Naive thymus-derived CD4-positive, alpha-beta T cell (primary cell): ENCODE measurements at regions not wholly inside any gene's neighbourhood (a gene's known extent, or its start where the extent isn't known, plus 50 kb on each side); places are given as distances from the start of the nearest gene placed in this dataset.

Source experiments
- ATAC-seq: fragments of 150-1000 bp; cut with Tn5 transposase; 2 replicates; pipeline ENCODE4 v1.10.0; 2021; ENCODE audit warnings: mild to moderate bottlenecking, moderate library complexity
- CTCF ChIA-PET: fragments of 350-600 bp; sonication (Branson Sonifier 250); formaldehyde crosslinking; loops from one replicate; lab custom pipeline; 2021; ENCODE audit warnings: antibody characterized with exemption; lab: Charles Lee
- POLR2A ChIA-PET: fragments of 350-600 bp; sonication (Branson Sonifier 250); formaldehyde crosslinking; loops from one replicate; lab custom pipeline; 2021; ENCODE audit warnings: antibody characterized with exemption, inconsistent platforms; lab: Charles Lee
- DNase-seq, 9 donors: peaks; one replicate each; pipeline versions ENCODE4 v3.0.0 to v3.0.0-alpha.2; 2020 to 2022; ENCODE audit warnings: mixed read lengths in 1 of 9
- H3K27ac ChIP-seq: one replicate; pipeline ENCODE4 v1.7.0; 2013; ENCODE audit warnings: mild to moderate bottlenecking, low read depth, low read length, moderate library complexity
- H3K27me3 ChIP-seq, 2 donors: one replicate each; pipeline ENCODE4 v1.7.0; 2013; ENCODE audit warnings: low read length in 2 of 2, mild to moderate bottlenecking in 2 of 2, moderate library complexity in 2 of 2; ENCODE audit not compliant: control insufficient read depth in 2 of 2, insufficient read depth in 2 of 2
- H3K36me3 ChIP-seq, 3 experiments: 1 replicate in 2 of 3; 2 replicates in 1 of 3; pipeline ENCODE4 v1.7.0; 2013; ENCODE audit warnings: low read length in 3 of 3, mild to moderate bottlenecking in 3 of 3, moderate library complexity in 1 of 3; ENCODE audit not compliant: insufficient read depth in 3 of 3, control insufficient read depth in 2 of 3
- H3K4me1 ChIP-seq, 2 donors: one replicate each; pipeline ENCODE4 v1.7.0; 2013; ENCODE audit warnings: low read length in 2 of 2, mild to moderate bottlenecking in 2 of 2, moderate library complexity in 1 of 2; ENCODE audit not compliant: control insufficient read depth in 2 of 2, insufficient read depth in 2 of 2
- H3K4me3 ChIP-seq: 2 replicates; pipeline ENCODE4 v1.7.0; 2013; ENCODE audit warnings: mild to moderate bottlenecking, low read length
- H3K9me3 ChIP-seq, 3 experiments: 1 replicate in 2 of 3; 2 replicates in 1 of 3; pipeline ENCODE4 v1.7.0; 2013; ENCODE audit warnings: low read length in 3 of 3; ENCODE audit not compliant: control insufficient read depth in 2 of 3
- H3K27ac Mint-ChIP-seq, 9 donors: one replicate each; pipeline ENCODE4 v1.8.0; 2020 to 2022; ENCODE audit warnings: mixed read lengths in 9 of 9, mild to moderate bottlenecking in 8 of 9, moderate library complexity in 5 of 9, inconsistent platforms in 2 of 9
- H3K27me3 Mint-ChIP-seq, 5 donors: one replicate each; pipeline ENCODE4 v1.8.0; 2021 to 2022; ENCODE audit warnings: mixed read lengths in 5 of 5, mild to moderate bottlenecking in 1 of 5
- H3K36me3 Mint-ChIP-seq, 5 donors: one replicate each; pipeline ENCODE4 v1.8.0; 2020 to 2022; ENCODE audit warnings: mixed read lengths in 5 of 5, mild to moderate bottlenecking in 3 of 5, inconsistent platforms in 1 of 5
- H3K4me1 Mint-ChIP-seq, 7 donors: one replicate each; pipeline ENCODE4 v1.8.0; 2020 to 2022; ENCODE audit warnings: mixed read lengths in 7 of 7, mild to moderate bottlenecking in 3 of 7, inconsistent platforms in 1 of 7
- H3K4me3 Mint-ChIP-seq, 10 donors: one replicate each; pipeline ENCODE4 v1.8.0; 2020 to 2022; ENCODE audit warnings: mild to moderate bottlenecking in 10 of 10, mixed read lengths in 10 of 10, moderate library complexity in 6 of 10, inconsistent platforms in 2 of 10
- H3K9me3 Mint-ChIP-seq, 11 donors: one replicate each; pipeline ENCODE4 v1.8.0; 2020 to 2022; ENCODE audit warnings: mixed read lengths in 11 of 11, mild to moderate bottlenecking in 4 of 11, inconsistent platforms in 1 of 11, moderate library complexity in 1 of 11
- intact Hi-C, 2 donors: fragments of 100-400 bp; cut with micrococcal nuclease; formaldehyde crosslinking; loops; one replicate each; pipeline ENCODE4 v1.15.1; 2023

DNA sequence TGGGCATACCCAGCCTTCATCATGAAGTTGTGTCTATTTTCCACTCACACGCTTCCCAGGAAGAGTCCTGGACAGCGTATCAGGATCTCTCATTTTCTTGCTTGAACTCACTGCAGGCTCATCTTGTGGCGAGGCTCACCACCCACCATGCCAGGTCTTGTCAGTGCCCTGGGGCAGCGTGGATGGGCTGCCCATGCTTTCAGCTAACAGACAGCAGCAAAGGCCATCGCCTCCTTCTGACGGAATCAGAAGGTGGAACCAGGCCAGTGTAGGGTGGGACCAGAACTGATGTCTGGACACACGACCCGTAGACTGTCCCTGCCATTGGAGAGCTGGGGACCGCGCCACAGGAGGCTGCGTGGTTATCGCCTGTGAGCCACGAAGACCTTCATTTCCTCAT lies 169.4 kb downstream of the FOXL1 start:
- Mint-ChIP-seq H3K4me1 (no peaks in the 10 kb centered on the region), H3K27ac (no peak overlapping the region), H3K9me3 (peaks cover 0 to 1% (median 0%) of the 10 kb centered on the region in 11 donors), H3K4me3 (no peak overlapping the region), H3K36me3 (no peaks in the 10 kb centered on the region), H3K27me3 (peaks cover 0 to 33% (median 14%) of the 10 kb centered on the region in 5 donors)
- ChIA-PET POLR2A (no interaction called here), CTCF (no interaction called here)
- Histone ChIP-seq H3K36me3 (no peaks in the 10 kb centered on the region), H3K4me1 (no peaks in the 10 kb centered on the region), H3K27ac (no peak overlapping the region), H3K4me3 (no peak overlapping the region), H3K9me3 (no peaks in the 10 kb centered on the region), H3K27me3 (no peaks in the 10 kb centered on the region)
- ATAC-seq (no peak), DNase-seq (no peak)
- intact Hi-C loops = no loop called here

DNA sequence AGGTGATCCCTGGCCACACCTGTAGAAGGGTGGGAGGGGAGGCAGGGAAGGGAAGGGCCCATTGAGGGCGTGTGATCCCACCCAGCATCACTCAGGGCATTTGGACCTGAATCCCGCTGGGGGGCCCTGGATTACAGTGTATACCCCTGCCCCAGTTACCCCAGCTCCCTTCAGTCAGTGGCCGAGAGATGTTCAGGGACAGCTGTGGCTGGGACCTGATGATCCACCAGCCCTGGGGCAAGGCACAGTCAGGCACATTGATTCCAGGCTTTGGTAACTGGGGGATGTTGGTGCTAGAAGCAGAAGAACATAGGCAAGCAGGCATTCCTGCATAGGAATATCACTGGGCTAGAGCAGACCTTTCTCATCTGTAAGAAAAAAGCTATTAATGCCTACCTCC lies 170.3 kb downstream of the FOXL1 start:
- Histone ChIP-seq H3K27ac (no peak overlapping the region), H3K27me3 (no peaks in the 10 kb centered on the region), H3K4me3 (no peak overlapping the region), H3K4me1 (no peaks in the 10 kb centered on the region), H3K9me3 (no peaks in the 10 kb centered on the region), H3K36me3 (no peaks in the 10 kb centered on the region)
- Mint-ChIP-seq H3K27me3 (peaks cover 2 to 31% (median 14%) of the 10 kb centered on the region in 5 donors), H3K4me1 (no peaks in the 10 kb centered on the region), H3K27ac (no peak overlapping the region), H3K4me3 (no peak overlapping the region), H3K36me3 (no peaks in the 10 kb centered on the region), H3K9me3 (peaks cover 0 to 2% (median 0%) of the 10 kb centered on the region in 11 donors)
- intact Hi-C loops = no loop called here
- ChIA-PET POLR2A (no interaction called here), CTCF (no interaction called here)
- ATAC-seq (no peak), DNase-seq (no peak)

DNA sequence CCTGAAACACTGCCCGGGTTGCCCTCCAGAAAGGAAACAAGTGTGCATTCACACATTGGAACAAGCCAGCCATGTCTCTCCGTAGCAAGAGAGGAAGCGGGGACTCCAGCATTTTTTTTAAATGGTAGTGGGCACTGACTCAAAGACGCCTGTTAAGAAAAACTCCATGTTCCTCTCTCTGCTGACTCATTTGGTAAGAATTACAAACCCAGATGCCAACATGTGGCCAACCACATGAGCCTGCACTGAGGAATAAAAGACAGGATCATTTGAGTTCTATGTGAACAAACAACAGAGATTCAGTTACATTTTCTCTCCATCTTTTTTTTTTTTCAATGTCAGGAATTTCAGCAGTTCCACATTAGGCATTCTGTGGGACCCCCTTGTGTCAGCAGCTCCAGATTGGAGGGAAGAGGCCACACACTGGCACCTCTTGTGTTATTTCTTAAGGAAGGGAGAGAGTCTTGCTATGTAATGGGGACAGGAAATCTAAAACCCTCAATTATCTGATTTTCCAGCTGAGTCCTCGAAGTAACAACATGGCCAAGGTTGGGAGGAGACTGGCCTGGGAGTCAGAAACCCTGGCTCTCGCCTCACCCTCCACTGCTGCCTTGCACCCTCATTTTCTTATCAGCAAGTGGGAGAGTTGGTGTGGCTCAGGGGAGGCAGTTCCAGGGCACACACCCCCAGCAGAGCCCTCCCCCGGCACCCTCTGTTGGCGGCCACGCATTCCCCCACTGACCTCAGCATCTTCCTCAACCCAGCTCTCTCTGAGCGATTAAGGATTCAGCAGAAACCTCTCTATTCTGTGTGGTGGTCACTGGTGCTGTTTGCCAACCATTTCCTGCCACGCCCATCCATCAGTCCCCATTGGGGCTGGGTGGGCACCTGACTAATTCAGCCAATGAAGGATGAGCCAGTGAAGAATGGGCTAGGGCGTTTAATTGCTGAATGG lies 173.0 kb downstream of the FOXL1 start:
- H3K27ac ChIP-seq = no peak overlapping the region
- ChIA-PET POLR2A (no interaction called here), CTCF (no interaction called here)
- no peak for DNase-seq
- H3K9me3 Mint-ChIP-seq = peaks cover 0 to 2% (median 0%) of the 10 kb centered on the region in 11 donors
- no peak overlapping the region for H3K4me3 ChIP-seq
- no peak overlapping the region for H3K4me3 Mint-ChIP-seq
- no peak for ATAC-seq
- H3K36me3 Mint-ChIP-seq = no peaks in the 10 kb centered on the region
- no peaks in the 10 kb centered on the region for H3K27me3 ChIP-seq
- no peaks in the 10 kb centered on the region for H3K9me3 ChIP-seq
- H3K27ac Mint-ChIP-seq = no peak overlapping the region
- peaks cover 0 to 13% (median 4%) of the 10 kb centered on the region in 5 donors for H3K27me3 Mint-ChIP-seq
- intact Hi-C loops = no loop called here
- no peaks in the 10 kb centered on the region for H3K4me1 ChIP-seq
- H3K36me3 ChIP-seq = no peaks in the 10 kb centered on the region
- no peaks in the 10 kb centered on the region for H3K4me1 Mint-ChIP-seq

DNA sequence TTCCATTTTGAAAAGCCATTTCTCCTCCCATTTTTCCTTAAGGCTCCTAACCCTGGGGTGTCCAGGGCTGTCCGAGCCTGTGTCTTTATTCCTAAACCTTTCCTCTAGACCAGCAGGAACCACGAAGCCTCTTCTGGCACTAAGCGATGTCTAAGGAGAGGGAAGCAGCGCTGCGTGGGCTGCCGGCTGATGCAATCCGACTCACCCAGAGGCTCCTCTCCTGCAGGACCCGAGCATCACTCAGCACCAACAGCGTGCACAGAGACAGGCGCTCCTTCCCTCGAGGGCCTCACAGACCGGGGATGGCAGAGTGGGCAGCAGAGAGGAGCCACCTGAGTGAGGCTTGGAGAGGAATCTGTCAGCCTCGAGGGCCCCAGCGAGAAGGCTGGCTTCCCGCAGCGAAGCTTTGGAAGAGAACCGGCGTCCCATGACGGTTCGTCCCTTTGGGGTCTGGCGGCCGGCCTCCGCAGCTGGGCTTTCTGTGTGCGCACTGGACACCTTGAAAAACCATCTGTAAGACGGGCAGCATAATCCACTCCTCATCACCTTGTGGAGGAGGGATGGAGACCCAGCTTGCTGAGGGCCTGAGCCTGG lies 174.3 kb downstream of the FOXL1 start:
- POLR2A ChIA-PET = no interaction called here
- no peak overlapping the region for H3K4me3 Mint-ChIP-seq
- intact Hi-C loops = no loop called here
- peaks cover 0 to 17% (median 10%) of the 10 kb centered on the region in 5 donors for H3K27me3 Mint-ChIP-seq
- H3K4me1 Mint-ChIP-seq = peaks cover 0 to 4% (median 0%) of the 10 kb centered on the region in 7 donors
- ATAC-seq = no peak
- DNase-seq = no peak
- no peak overlapping the region for H3K4me3 ChIP-seq
- no peaks in the 10 kb centered on the region for H3K27me3 ChIP-seq
- H3K9me3 ChIP-seq = no peaks in the 10 kb centered on the region
- CTCF ChIA-PET = no interaction called here
- H3K36me3 Mint-ChIP-seq = no peaks in the 10 kb centered on the region
- peaks cover 0 to 2% (median 0%) of the 10 kb centered on the region in 11 donors for H3K9me3 Mint-ChIP-seq
- no peak overlapping the region for H3K27ac ChIP-seq
- H3K4me1 ChIP-seq = no peaks in the 10 kb centered on the region
- no peaks in the 10 kb centered on the region for H3K36me3 ChIP-seq
- H3K27ac Mint-ChIP-seq = no peak overlapping the region

DNA sequence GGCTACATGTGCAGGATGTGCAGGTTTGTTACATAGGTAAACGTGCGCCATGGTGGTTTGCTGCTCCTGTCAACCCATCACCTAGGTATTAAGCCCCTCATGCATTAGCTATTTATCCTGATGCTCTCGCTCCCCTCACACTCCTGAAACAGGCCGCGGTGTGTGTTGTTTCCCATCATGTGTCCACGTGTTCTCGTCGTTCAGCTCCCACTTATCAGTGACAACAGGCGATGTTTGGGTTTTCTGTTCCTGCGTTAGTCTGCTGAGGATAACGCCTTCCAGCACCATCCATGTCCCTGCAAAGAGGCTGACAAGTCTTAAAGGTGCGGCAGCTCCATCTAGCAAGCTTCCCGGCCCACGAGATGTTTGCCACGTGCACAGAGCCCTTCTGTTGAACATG lies 175.1 kb downstream of the FOXL1 start:
- H3K4me1 ChIP-seq = no peaks in the 10 kb centered on the region
- H3K4me3 ChIP-seq = no peak overlapping the region
- intact Hi-C loops = no loop called here
- no peaks in the 10 kb centered on the region for H3K36me3 Mint-ChIP-seq
- H3K27ac ChIP-seq = no peak overlapping the region
- H3K27me3 Mint-ChIP-seq = peaks cover under 1 to 19% (median 10%) of the 10 kb centered on the region in 5 donors
- no peaks in the 10 kb centered on the region for H3K36me3 ChIP-seq
- ChIA-PET POLR2A (no interaction called here), CTCF (no interaction called here)
- no peaks in the 10 kb centered on the region for H3K9me3 ChIP-seq
- H3K27ac Mint-ChIP-seq = no peak overlapping the region
- no peaks in the 10 kb centered on the region for H3K27me3 ChIP-seq
- DNase-seq (no peak), ATAC-seq (no peak)
- peaks cover 0 to 2% (median 0%) of the 10 kb centered on the region in 11 donors for H3K9me3 Mint-ChIP-seq
- H3K4me3 Mint-ChIP-seq = no peak overlapping the region
- peaks cover 0 to 4% (median 0%) of the 10 kb centered on the region in 7 donors for H3K4me1 Mint-ChIP-seq

DNA sequence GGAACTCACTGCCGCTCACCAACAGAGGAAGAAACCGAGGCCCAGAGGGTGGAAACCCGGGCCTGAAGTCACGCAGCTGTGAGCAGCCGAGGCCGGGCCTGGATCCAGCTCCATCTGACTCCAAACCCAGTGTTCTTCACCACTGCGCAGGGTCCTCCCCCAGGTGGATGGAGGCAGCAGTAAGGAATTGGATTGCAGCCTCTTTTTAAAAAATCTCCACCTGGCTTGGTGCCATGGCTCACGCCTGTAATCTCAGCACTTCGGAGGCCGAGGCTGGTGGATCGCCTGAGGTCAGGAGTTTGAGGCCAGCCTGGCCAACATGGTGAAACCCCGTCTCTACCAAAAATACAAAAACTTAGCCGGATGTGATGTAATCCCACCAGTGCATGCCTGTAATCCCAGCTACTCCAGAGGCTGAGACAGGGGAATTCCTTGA lies 177.2 kb downstream of the FOXL1 start:
- no peak overlapping the region for H3K4me3 Mint-ChIP-seq
- CTCF ChIA-PET = no interaction called here
- ATAC-seq = no peak

More for the DNA sequence above, 177.2 kb downstream of the FOXL1 start:
- DNase-seq = no peak
- Mint-ChIP-seq H3K27me3 (peaks cover 20 to 32% (median 26%) of the 10 kb centered on the region in 5 donors), H3K36me3 (no peaks in the 10 kb centered on the region), H3K9me3 (peaks cover 0 to 2% (median 0%) of the 10 kb centered on the region in 11 donors), H3K4me1 (peaks cover 0 to 4% (median 0%) of the 10 kb centered on the region in 7 donors), H3K27ac (no peak overlapping the region)
- Histone ChIP-seq H3K27me3 (no peaks in the 10 kb centered on the region), H3K27ac (no peak overlapping the region), H3K4me3 (no peak overlapping the region), H3K9me3 (no peaks in the 10 kb centered on the region), H3K36me3 (no peaks in the 10 kb centered on the region), H3K4me1 (no peaks in the 10 kb centered on the region)
- POLR2A ChIA-PET = no interaction called here
- intact Hi-C loops = no loop called here
